ENCODE measurements at regions not wholly inside any gene's neighbourhood (a gene's known extent, or its start where the extent isn't known, plus 50 kb on each side); places are given as distances from the start of the nearest gene placed in this dataset.

DNA sequence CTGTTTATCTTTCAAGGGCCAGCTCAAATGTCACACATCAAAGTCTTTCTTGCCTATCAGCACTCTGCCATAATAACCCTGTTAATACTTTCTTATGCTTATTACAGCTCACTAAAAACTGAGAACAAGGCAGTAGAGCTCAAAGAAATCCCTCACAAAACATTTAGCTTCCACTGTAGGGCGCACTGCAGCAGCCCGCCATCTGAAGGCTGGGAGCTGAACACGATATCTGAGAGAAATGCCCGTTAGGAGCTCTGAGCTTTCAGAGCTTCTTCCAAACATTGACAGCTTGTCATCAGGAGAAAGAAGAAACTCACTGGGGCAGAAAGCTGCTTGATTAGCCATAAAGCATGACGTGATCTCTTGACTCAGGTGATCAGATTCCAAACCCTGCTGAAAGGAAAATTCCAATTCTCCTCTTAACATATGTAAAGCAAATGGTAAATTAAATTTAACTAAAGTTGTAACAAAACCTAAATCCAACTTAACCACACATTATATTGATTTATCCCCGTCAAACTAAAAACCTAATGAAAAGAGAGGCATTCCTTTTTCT, 175.7 kb downstream of the C12orf50 start:
- no peak overlapping the region for H3K9ac ChIP-seq (ENCODE audit: control insufficient read depth, extremely low read depth, insufficient read depth, low read length)
- no peak for FAIRE-seq
- H3K27me3 ChIP-seq (ENCODE audit: control insufficient read depth, extremely low read depth, insufficient read depth, low read length) = no peaks in the 10 kb centered on the region
- no peaks in the 10 kb centered on the region for H3K4me1 ChIP-seq (ENCODE audit: control insufficient read depth, extremely low read depth, insufficient read depth, low read length)
- no peak overlapping the region for H2AFZ ChIP-seq (ENCODE audit: control insufficient read depth, low read length)
- H3K9me3 ChIP-seq (ENCODE audit: control insufficient read depth, low read depth, low read length) = no peaks in the 10 kb centered on the region
- H3K27ac ChIP-seq (ENCODE audit: control insufficient read depth, insufficient read depth, low read length) = no peak overlapping the region
- H4K20me1 ChIP-seq (ENCODE audit: control insufficient read depth, extremely low read depth, insufficient read depth, low read length) = no peaks in the 10 kb centered on the region
- no peaks in the 10 kb centered on the region for H3K9me1 ChIP-seq (ENCODE audit: control insufficient read depth, extremely low read depth, insufficient read depth, low read length)
- dilution Hi-C loops (cut with MboI; ENCODE audit: extremely low pct_ligation_motif_present, low sequenced_read_pairs) = no loop called here
- no peak overlapping the region for H3K4me3 ChIP-seq (ENCODE audit: control insufficient read depth in 2 of 3, extremely low read depth in 1 of 3, insufficient read depth in 2 of 3, low read depth in 1 of 3, low read length in 3 of 3)
- no peaks in the 10 kb centered on the region for H3K79me2 ChIP-seq (ENCODE audit: control insufficient read depth, insufficient read depth, low read length)
- DNase-seq (ENCODE audit: low read depth, low spot score) = no peak
- H3K4me2 ChIP-seq (ENCODE audit: control insufficient read depth, extremely low read depth, insufficient read depth, low read depth, low read length) = no peak overlapping the region
- no peaks in the 10 kb centered on the region for H3K36me3 ChIP-seq (ENCODE audit: control insufficient read depth in 2 of 2, extremely low read depth in 1 of 2, insufficient read depth in 2 of 2, low read length in 2 of 2)
- TF ChIP-seq, protein P1, sequence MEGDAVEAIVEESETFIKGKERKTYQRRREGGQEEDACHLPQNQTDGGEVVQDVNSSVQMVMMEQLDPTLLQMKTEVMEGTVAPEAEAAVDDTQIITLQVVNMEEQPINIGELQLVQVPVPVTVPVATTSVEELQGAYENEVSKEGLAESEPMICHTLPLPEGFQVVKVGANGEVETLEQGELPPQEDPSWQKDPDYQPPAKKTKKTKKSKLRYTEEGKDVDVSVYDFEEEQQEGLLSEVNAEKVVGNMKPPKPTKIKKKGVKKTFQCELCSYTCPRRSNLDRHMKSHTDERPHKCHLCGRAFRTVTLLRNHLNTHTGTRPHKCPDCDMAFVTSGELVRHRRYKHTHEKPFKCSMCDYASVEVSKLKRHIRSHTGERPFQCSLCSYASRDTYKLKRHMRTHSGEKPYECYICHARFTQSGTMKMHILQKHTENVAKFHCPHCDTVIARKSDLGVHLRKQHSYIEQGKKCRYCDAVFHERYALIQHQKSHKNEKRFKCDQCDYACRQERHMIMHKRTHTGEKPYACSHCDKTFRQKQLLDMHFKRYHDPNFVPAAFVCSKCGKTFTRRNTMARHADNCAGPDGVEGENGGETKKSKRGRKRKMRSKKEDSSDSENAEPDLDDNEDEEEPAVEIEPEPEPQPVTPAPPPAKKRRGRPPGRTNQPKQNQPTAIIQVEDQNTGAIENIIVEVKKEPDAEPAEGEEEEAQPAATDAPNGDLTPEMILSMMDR (optimal IDR thresholded peaks at IDR 0.05 in 1 of 3, IDR thresholded peaks at IDR 0.05 in 1 of 3, conservative IDR thresholded peaks at IDR 0.05 in 1 of 3; ENCODE audit: extremely low read depth in 1 of 3, insufficient read depth in 2 of 3, low read length in 3 of 3) = no peak
- TF ChIP-seq EZH2 (IDR thresholded peaks at IDR 0.05; ENCODE audit: low read length) = no peak

DNA sequence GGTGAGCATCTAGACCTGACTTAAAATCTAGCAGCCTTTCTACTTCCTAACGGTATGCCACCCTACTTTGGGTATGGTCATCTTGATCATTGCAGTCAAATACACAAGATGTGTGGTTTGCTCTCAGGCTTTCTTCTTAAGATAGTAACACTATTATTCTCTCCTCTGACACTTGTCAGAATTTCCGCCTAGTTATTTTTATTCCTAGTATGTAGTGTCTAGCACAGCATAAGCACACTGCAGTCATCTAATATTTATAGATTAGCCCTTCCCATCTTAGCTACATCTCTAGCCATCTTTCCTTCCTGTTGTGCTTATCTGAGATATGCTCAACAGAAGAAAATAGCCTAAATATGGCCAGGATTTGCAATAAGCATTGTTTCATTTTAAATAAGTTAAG, 180.1 kb downstream of the C12orf50 start:
- no peak for FAIRE-seq
- H3K4me2 ChIP-seq (ENCODE audit: control insufficient read depth, extremely low read depth, insufficient read depth, low read depth, low read length) = no peak overlapping the region

More for the DNA sequence above, 180.1 kb downstream of the C12orf50 start:
- H3K9me3 ChIP-seq (ENCODE audit: control insufficient read depth, low read depth, low read length) = no peaks in the 10 kb centered on the region
- dilution Hi-C loops (cut with MboI; ENCODE audit: extremely low pct_ligation_motif_present, low sequenced_read_pairs) = no loop called here
- no peaks in the 10 kb centered on the region for H3K4me1 ChIP-seq (ENCODE audit: control insufficient read depth, extremely low read depth, insufficient read depth, low read length)
- H3K79me2 ChIP-seq (ENCODE audit: control insufficient read depth, insufficient read depth, low read length) = no peaks in the 10 kb centered on the region
- H4K20me1 ChIP-seq (ENCODE audit: control insufficient read depth, extremely low read depth, insufficient read depth, low read length) = no peaks in the 10 kb centered on the region
- H3K27me3 ChIP-seq (ENCODE audit: control insufficient read depth, extremely low read depth, insufficient read depth, low read length) = no peaks in the 10 kb centered on the region
- no peak overlapping the region for H2AFZ ChIP-seq (ENCODE audit: control insufficient read depth, low read length)
- H3K9ac ChIP-seq (ENCODE audit: control insufficient read depth, extremely low read depth, insufficient read depth, low read length) = no peak overlapping the region
- TF ChIP-seq, protein P1 (optimal IDR thresholded peaks at IDR 0.05 in 1 of 3, IDR thresholded peaks at IDR 0.05 in 1 of 3, conservative IDR thresholded peaks at IDR 0.05 in 1 of 3; ENCODE audit: extremely low read depth in 1 of 3, insufficient read depth in 2 of 3, low read length in 3 of 3) = no peak
- no peak for TF ChIP-seq EZH2 (IDR thresholded peaks at IDR 0.05; ENCODE audit: low read length)
- no peak for DNase-seq (ENCODE audit: low read depth, low spot score)
- H3K4me3 ChIP-seq (ENCODE audit: control insufficient read depth in 2 of 3, extremely low read depth in 1 of 3, insufficient read depth in 2 of 3, low read depth in 1 of 3, low read length in 3 of 3) = no peak overlapping the region
- H3K27ac ChIP-seq (ENCODE audit: control insufficient read depth, insufficient read depth, low read length) = no peak overlapping the region
- no peaks in the 10 kb centered on the region for H3K9me1 ChIP-seq (ENCODE audit: control insufficient read depth, extremely low read depth, insufficient read depth, low read length)
- no peaks in the 10 kb centered on the region for H3K36me3 ChIP-seq (ENCODE audit: control insufficient read depth in 2 of 2, extremely low read depth in 1 of 2, insufficient read depth in 2 of 2, low read length in 2 of 2)

Measured in keratinocyte (primary cell).